ENCODE measurements at regions not wholly inside any gene's neighbourhood (a gene's known extent, or its start where the extent isn't known, plus 50 kb on each side); places are given as distances from the start of the nearest gene placed in this dataset.

GRCh38 chr12:102568276-102568675 is 87.9 kb upstream of the IGF1 start:
- TF ChIP-seq POLR2A (IDR thresholded peaks at IDR 0.05; ENCODE audit: low read depth, low read length) (no peak), POLR2AphosphoS5 (IDR thresholded peaks at IDR 0.05; ENCODE audit: low read depth, low read length) (no peak)

All from GM12892 (cell line).